ENCODE measurements at regions not wholly inside any gene's neighbourhood (a gene's known extent, or its start where the extent isn't known, plus 50 kb on each side); places are given as distances from the start of the nearest gene placed in this dataset.

DNA sequence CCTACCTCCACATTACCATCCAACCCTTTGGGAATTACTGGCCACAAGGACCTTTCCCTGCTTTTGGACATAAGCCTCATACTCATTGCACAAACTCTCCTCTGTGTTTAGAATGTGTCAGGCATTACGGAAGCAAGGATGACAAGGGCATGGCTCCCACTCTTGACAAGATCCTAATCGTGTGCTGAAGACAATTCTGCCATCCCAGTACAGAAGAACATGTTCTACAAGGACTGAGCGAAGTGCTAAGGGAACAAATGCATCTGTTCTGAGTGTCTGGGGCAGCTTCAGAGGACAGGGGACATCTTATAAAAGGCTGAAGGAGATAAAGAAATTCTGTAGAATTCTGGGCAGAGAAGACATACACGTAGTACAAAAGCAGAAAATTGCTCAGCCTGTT lies 378.5 kb upstream of the CAMK1G start:
- no peak for DNase-seq

GRCh38 chr1:209207126-209207700 lies 376.3 kb upstream of the CAMK1G start:
- DNase-seq = no peak

DNA sequence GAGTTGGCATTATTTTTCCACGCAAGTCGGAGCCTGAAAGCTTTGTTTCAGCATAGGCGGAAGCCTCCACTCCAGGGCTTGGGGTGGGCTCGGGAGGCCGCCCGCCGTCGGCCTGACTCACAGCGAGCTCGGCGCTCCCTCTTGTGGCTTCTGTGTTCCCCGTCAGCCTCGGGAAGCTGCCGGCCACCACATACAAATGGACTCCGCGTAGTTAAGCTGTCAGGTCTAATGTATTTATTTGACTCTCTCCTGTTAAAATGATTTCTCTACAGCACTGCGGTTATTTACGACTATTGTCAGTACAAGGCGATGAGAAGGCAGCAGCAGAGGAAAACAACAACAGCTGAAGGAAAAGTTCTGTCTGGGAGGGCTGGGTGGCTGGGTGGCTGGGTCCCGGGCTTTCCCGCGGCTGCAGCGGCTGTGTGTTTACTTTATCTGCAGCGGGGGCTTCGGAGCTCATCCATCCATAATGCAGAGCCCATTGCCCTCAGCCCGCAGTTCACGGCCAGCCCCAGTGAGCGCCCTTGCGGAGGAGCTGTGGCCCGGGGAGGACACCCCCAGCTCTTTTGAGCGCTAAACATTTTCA lies 375.7 kb upstream of the CAMK1G start:
- no peak for DNase-seq

DNA sequence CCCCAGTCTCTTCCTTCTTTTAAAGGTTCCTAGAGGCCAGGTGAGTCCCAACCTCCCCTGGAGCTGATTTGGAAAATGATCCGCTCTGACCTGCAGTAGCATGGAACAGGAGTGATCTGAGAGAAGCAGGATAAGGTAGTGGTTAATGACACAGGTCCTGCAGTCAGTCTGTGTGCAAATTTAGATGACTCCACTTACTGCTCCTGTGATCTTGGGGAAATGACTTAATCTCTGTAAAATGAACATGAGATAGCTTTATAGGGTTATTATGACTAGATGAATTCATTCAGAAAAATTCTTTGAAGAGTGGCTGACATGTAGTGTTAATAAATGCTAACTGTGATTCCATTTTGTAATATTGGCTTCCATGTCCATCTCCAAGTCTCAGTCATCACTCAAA lies 374.9 kb upstream of the CAMK1G start:
- no peak for DNase-seq

DNA sequence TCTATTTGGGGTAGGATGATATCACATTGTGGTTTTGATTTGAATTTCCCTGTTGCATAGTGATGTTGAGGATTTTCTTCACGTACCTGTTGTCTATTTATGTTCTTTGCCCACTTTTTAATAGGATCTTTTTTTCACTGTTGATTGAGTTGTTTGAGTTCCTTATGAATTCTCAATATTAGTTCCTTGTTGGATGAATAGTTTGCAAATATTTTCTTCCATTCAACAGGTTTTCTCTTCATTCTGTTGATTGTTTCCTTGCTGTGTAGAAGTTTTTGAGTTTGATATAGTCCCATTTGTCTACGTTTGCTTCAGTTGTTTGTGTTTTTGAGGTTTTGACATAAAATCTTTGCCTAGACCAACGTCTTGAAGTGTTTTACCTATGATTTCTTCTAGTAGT lies 369.5 kb upstream of the CAMK1G start:
- no peak for DNase-seq

DNA sequence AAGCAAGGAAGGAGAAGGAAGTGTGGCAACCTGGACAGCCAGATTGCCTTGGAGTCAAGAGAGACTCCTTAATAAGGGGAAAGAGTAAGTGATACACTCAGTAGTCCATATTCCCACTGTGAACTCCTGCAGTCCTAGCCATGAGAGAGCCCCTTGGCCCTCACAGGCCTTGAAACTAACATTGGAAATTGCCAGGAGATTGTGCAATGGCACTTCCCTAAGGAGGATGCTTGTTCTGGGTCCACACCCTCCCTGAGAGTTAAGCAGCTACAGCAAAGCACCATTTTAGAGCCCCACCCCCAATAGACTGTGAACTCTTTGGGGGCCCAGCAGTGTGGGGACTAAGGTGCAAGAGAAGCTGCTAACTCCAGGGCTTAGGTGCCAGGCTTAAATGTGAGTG lies 367.7 kb upstream of the CAMK1G start:
- DNase-seq = no peak

GRCh38 chr1:209218113-209218512 lies 365.4 kb upstream of the CAMK1G start:
- no peak for DNase-seq

DNA sequence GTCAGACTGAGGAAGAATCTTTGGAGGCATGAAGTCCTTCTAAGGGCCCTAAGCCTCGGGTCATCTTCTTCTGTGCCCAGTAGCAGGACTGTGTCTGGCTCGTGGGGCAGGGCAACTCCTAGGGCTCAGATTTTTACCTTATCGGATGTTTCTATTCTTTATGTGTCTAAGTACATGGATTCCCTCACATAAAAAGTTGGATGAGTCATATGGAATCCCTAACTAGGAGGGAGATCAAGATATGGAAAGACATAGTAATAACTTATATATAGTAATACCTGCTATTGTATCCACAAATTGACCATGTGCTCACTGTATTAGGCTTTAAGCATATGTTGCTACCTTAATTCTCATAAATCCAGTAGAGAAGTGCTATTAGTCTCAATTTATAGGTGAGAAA lies 364.5 kb upstream of the CAMK1G start:
- no peak for DNase-seq

DNA sequence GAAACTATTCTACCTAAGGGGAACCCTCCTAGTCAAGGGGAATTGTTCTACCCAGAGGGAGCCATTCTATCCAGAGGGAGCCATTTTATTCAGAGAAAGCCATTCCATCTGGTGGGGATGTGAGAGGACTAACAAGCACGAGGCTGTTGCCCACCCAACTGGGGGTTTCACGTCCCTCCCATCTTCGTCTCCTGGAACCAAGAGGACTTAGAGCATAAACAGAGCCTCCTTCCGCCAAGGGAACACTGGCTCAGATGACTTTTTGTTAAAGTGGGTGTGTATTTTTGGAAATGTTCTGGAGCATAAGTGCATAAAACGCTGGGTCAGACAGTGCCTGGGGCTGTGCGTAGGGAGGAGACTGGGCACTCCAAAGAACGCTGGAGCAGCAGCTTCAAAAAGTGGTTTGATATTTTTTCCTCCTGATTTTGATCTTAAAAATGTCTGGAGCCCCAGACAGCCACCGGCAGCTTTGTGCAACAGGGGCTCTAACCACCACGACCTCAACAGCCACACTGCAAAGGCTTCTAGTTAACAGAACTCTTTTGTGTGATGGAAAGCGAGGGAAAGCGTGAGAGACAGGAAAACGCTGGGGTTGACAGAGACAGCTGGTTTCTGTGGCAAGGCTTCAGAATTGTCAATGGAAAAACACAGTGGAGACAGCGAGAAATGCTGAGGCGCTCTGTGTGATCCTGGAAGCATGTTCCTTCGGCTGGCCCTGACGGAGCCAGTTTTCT lies 363.6 kb upstream of the CAMK1G start:
- DNase-seq = no peak

GRCh38 chr1:209222826-209223225 lies 360.7 kb upstream of the CAMK1G start:
- no peak for DNase-seq

DNA sequence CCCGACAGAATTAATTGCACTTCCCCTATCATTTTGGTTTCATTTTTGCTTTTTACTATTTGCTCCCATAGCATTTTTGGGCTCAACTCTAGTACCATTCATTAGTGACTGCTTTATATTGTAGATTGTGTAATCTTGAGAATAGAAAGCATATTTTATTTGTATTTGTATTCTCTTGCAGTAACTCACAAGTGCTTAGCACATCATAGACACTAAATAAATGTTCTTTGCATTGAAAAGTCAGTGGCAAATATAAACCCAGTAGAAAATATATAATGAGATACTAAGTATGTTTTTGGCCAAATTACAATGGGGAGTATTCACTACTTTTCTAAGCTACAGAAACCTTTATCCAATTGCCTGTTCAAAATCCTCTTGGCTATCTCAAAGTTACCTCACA lies 359.7 kb upstream of the CAMK1G start:
- no peak for DNase-seq

DNA sequence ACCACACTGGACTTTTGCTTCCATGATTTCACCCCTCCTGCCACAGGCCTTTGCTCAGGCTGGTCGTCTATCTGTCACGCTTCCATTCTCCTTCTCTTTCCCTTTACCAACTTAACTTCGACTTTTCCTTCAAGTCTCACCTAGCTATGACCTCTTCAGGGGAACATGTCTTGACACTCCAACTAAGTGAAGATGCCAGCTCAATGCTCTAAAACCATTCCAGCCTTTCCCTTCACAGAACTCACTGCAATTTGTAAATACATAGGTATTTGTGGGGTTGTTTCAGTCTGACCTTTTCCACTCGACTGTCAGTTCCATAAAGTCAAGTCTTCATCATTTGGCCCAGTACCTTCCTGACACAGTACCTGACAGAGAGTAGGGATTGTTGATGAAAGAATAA lies 358.6 kb upstream of the CAMK1G start:
- DNase-seq = no peak

DNA sequence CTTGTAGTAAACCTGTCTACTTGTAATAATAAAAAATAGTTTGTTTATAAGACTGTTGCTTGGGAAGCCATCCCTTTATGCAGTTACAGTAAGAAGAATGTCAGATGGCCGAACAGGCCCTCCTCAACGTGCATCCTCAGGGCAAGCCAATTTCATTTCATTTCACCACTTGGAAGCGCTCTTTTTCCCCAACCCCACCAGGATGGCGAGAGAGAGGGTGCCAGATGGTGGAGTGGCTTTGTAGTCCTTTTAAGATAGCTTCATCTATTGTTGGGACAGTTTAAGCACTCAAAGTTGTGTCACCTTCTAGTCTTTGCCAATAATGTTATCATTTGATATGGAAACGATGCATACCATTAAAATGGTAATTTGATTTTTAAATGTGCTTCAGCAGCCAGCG lies 356.3 kb upstream of the CAMK1G start:
- DNase-seq = no peak

DNA sequence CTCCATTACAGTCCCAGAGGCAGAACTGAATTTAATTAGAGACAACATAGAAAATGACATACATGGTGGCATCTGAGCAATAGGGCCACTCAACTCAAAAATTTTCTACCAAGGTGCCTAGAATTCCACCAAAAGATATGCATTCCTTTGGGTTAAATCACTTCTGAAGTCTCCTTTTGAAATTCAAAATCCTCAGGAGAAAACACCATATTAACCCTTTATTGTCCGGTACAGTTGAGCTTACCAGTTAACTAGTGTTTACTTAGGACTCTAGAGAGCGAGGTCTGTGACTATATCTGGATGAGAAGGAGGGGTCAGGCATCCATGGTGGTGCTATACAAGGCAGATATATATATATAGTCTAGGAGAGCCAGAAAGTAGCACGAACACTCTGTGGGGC lies 355.6 kb upstream of the CAMK1G start:
- DNase-seq = no peak

DNA sequence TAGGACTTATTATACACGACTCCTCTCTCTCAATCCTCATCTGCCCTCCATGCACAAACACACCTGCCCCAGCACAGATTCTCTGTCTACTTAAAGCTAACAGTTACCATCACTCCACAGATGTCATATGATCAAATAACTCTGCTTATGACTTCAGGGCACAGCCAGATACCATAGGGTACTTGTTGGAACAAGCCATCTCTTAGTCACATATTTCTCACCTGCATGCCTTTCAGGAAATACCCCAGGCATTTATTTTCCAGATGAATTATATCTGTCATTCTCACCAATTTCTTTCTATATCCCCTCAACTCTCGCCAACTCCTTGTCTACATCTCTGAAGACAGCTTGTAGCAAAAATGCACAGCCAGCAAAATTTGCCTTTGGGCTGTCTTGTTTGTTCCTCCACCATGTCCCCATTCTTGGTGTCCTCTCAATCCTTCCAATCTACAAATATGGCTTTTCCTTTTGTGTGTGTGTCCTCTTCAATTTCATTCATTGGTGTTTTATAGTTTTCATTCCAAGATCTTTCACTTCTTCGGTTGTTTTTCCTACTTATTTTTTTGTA lies 353.9 kb upstream of the CAMK1G start:
- DNase-seq = no peak

- no peak for DNase-seq
These were observed 353.2 kb upstream of the CAMK1G start for GRCh38 chr1:209230314-209230713.

DNA sequence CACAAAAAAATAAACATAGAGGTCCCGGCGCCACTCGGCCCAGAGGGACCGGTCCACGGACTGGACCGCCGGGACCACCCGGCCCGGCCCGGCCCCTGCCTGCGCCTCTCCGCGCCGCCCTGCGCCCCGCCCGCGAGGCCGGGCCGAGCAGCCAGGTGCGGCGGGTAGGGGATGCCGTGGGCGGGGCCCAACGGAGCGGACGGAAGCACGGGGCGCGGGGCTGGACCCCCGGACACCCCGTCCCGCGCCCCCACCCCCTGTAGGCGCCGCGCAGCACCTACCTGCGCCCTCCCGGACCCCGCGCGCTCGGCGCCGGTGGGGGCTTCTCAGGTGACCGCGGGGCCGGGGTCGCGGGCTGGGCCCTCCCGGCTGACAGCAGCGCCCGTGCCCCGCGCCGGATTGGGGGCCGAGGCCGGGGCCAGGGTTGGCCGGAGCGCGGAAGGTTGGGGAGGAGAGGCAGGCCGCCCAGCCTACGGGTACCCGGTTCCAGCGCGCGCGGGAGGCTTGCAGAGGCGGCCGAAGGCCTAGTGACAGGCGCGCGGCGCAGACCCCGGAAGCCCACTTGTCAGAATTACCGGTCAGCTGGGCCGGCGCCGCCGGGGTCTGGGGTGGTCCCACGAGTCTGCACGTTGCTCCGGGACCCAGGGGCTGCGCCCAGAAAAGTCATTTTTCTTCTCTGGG lies 351.9 kb upstream of the CAMK1G start:
- no peak for DNase-seq

- DNase-seq = no peak
These were observed 351.3 kb upstream of the CAMK1G start for GRCh38 chr1:209232197-209232596.

- DNase-seq = no peak
These were observed 350.8 kb upstream of the CAMK1G start for GRCh38 chr1:209232759-209233158.

- no peak for DNase-seq
These were observed 348.3 kb upstream of the CAMK1G start for GRCh38 chr1:209235166-209235565.

DNA sequence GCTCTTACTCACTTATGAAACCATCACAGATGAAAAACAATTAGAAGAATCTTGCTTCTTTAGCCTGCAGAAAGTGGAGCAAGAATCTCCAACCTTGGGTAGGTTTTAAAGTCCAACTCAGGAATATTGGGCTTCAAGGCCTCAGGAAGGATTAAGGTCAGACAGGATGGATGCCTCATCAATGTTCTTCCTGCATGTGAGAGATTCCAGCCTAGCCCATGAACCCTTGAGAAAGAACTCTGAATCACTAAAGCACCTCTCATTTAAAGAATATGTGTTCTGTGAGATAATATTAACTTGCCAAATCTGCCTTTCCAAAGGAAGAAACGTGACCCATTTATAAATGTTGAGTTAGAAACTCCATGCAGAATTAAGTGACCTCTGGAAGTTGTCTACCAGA lies 345.2 kb upstream of the CAMK1G start:
- no peak for DNase-seq

GRCh38 chr1:209240351-209240750 lies 343.2 kb upstream of the CAMK1G start:
- DNase-seq = no peak

- DNase-seq = no peak
These were observed 342.0 kb upstream of the CAMK1G start for GRCh38 chr1:209241487-209241886.
